Liver (tissue), 8 donors: ENCODE measurements at regions not wholly inside any gene's neighbourhood (a gene's known extent, or its start where the extent isn't known, plus 50 kb on each side); places are given as distances from the start of the nearest gene placed in this dataset.
"Not testable (repeated sequence)": the region's sequence is repeated elsewhere in the genome, so short reads cannot be mapped to it uniquely, and the experiment has no call there.

ENCODE experiments used
- DNase-seq: peaks from one replicate; pipeline ENCODE4 v3.0.0-alpha.2; 2017; ENCODE audit warnings: low spot score
- H3K27ac ChIP-seq, 2 donors: one replicate each; pipeline ENCODE4 v1.7.0; 2013; ENCODE audit warnings: inconsistent platforms in 2 of 2, low read length in 2 of 2, control low read depth in 1 of 2, low read depth in 1 of 2, mild to moderate bottlenecking in 1 of 2
- H3K27me3 ChIP-seq, 4 donors: one replicate each; pipeline versions ENCODE4 v1.6.1 to v1.7.0; 2013; ENCODE audit warnings: low read length in 3 of 4, inconsistent platforms in 1 of 4, mild to moderate bottlenecking in 1 of 4, moderate library complexity in 1 of 4; ENCODE audit not compliant: control insufficient read depth in 4 of 4, insufficient read depth in 4 of 4
- H3K36me3 ChIP-seq, 4 donors: one replicate each; pipeline versions ENCODE4 v1.6.1 to v1.7.0; 2013; ENCODE audit warnings: low read length in 3 of 4, mild to moderate bottlenecking in 3 of 4, low read depth in 1 of 4, moderate library complexity in 1 of 4; ENCODE audit not compliant: control insufficient read depth in 4 of 4, insufficient read depth in 3 of 4
- H3K4me1 ChIP-seq, 4 donors: one replicate each; pipeline versions ENCODE4 v1.6.1 to v1.7.0; 2013; ENCODE audit warnings: low read length in 3 of 4, mild to moderate bottlenecking in 3 of 4, moderate library complexity in 1 of 4; ENCODE audit not compliant: control insufficient read depth in 4 of 4, insufficient read depth in 4 of 4
- H3K4me3 ChIP-seq, 3 donors: one replicate each; pipeline versions ENCODE4 v1.6.1 to v1.7.0; 2013; ENCODE audit warnings: low read length in 3 of 3, control low read depth in 1 of 3, low read depth in 1 of 3, mild to moderate bottlenecking in 1 of 3
- H3K9ac ChIP-seq, 2 donors: one replicate each; pipeline ENCODE4 v1.7.0; 2013; ENCODE audit warnings: low read length in 2 of 2, mild to moderate bottlenecking in 2 of 2, moderate library complexity in 2 of 2, control low read depth in 1 of 2, low read depth in 1 of 2
- H3K9me3 ChIP-seq, 4 donors: one replicate each; pipeline versions ENCODE4 v1.6.1 to v1.7.0; 2013; ENCODE audit warnings: low read length in 3 of 4; ENCODE audit not compliant: control insufficient read depth in 4 of 4
- ATF3 ChIP-seq: IDR thresholded peaks from 2 replicates; pipeline ENCODE4 v1.6.1; 2016; ENCODE audit warnings: antibody characterized with exemption
- CTCF ChIP-seq: fragments of 150-350 bp; IDR thresholded peaks from 2 replicates; pipeline ENCODE4 v1.5.1; 2017; ENCODE audit warnings: improper control_type of control experiment, low read depth, low read length; ENCODE audit not compliant: missing input control
- EGR1 ChIP-seq, 2 donors: IDR thresholded peaks; 2 replicates each; pipeline ENCODE4 v1.6.1; 2016 to 2018; ENCODE audit warnings: antibody characterized with exemption in 2 of 2, low read depth in 2 of 2
- FOXA1 ChIP-seq: IDR thresholded peaks from 2 replicates; pipeline ENCODE4 v1.6.1; 2016; ENCODE audit warnings: antibody characterized with exemption
- FOXA2 ChIP-seq: IDR thresholded peaks from 2 replicates; pipeline ENCODE4 v1.6.1; 2016; ENCODE audit warnings: antibody characterized with exemption
- GABPA ChIP-seq, 2 donors: IDR thresholded peaks in 1 of 2; conservative IDR thresholded peaks in 1 of 2; 2 replicates each; pipeline ENCODE4 v1.6.1; 2016; ENCODE audit warnings: antibody characterized with exemption in 2 of 2, mild to moderate bottlenecking in 1 of 2, moderate library complexity in 1 of 2
- HNF4A ChIP-seq, 2 donors: conservative IDR thresholded peaks; 2 replicates each; pipeline ENCODE4 v1.6.1; 2016; ENCODE audit warnings: antibody characterized with exemption in 2 of 2, mild to moderate bottlenecking in 2 of 2
- HNF4G ChIP-seq: IDR thresholded peaks from 2 replicates; pipeline ENCODE4 v1.6.1; 2016; ENCODE audit warnings: antibody characterized with exemption
- JUND ChIP-seq, 2 donors: IDR thresholded peaks; 2 replicates each; pipeline ENCODE4 v1.6.1; 2016; ENCODE audit warnings: antibody characterized with exemption in 2 of 2
- NR2F2 ChIP-seq: IDR thresholded peaks from 2 replicates; pipeline ENCODE4 v1.6.1; 2016; ENCODE audit warnings: antibody characterized with exemption
- RAD21 ChIP-seq, 2 donors: IDR thresholded peaks; 2 replicates each; pipeline ENCODE4 v1.6.1; 2016; ENCODE audit warnings: antibody characterized with exemption in 2 of 2, mild to moderate bottlenecking in 2 of 2
- REST ChIP-seq: IDR thresholded peaks from 2 replicates; pipeline ENCODE4 v1.6.1; 2016; ENCODE audit warnings: antibody characterized with exemption, mild to moderate bottlenecking
- RXRA ChIP-seq, 2 donors: IDR thresholded peaks; 2 replicates each; pipeline ENCODE4 v1.6.1; 2017 to 2018; ENCODE audit warnings: antibody characterized with exemption in 2 of 2, mild to moderate bottlenecking in 1 of 2
- SP1 ChIP-seq: IDR thresholded peaks from 2 replicates; pipeline ENCODE4 v1.6.1; 2018; ENCODE audit warnings: antibody characterized with exemption, mild to moderate bottlenecking
- TAF1 ChIP-seq: conservative IDR thresholded peaks from 2 replicates; pipeline ENCODE4 v1.6.1; 2016; ENCODE audit warnings: antibody characterized with exemption, mild to moderate bottlenecking
- YY1 ChIP-seq: IDR thresholded peaks from 2 replicates; pipeline ENCODE4 v1.6.1; 2016; ENCODE audit warnings: antibody characterized with exemption, mild to moderate bottlenecking
- WGBS: extraction: QIAGEN DNeasy Blood & Tissue Kit; methylation state at CpG from one replicate; pipeline ENCODE4 v1.1.7; 2013; 5-methylcytosine and 5-hydroxymethylcytosine counted together
- TF ChIP-seq, protein P1 (sequence below): IDR thresholded peaks from 2 replicates; pipeline ENCODE4 v1.6.1; 2016; ENCODE audit warnings: antibody characterized with exemption
- TF ChIP-seq, protein P2 (sequence below): IDR thresholded peaks from 2 replicates; pipeline ENCODE4 v1.6.1; 2016; ENCODE audit warnings: antibody characterized with exemption
- donor health status: healthy.
- donor health status: healthy.
- donor health status: healthy.
- donor health status: healthy.
- donor health status: healthy.

GRCh38 chr2:195434346-195434745, 222.7 kb upstream of the SLC39A10 start:
- no peak overlapping the region for H3K4me3 ChIP-seq
- H3K36me3 ChIP-seq, result no peaks in the 10 kb centered on the region
- H3K27me3 ChIP-seq, result no peaks in the 10 kb centered on the region
- no peak for TF ChIP-seq REST
- TF ChIP-seq EGR1 (IDR thresholded peaks at IDR 0.05; ENCODE audit: low read depth in 2 of 2), result no peak
- no peak for TF ChIP-seq FOXA2
- no peak for TF ChIP-seq CTCF
- no peak for TF ChIP-seq HNF4G
- TF ChIP-seq TAF1, result no peak
- no peak for TF ChIP-seq SP1
- no peak for TF ChIP-seq RXRA (IDR thresholded peaks at IDR 0.05)
- no peak for TF ChIP-seq NR2F2
- TF ChIP-seq JUND (IDR thresholded peaks at IDR 0.05), result no peak
- TF ChIP-seq, protein P1, sequence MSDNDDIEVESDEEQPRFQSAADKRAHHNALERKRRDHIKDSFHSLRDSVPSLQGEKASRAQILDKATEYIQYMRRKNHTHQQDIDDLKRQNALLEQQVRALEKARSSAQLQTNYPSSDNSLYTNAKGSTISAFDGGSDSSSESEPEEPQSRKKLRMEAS, result no peak
- TF ChIP-seq ATF3, result no peak
- TF ChIP-seq RAD21 (IDR thresholded peaks at IDR 0.05), result no peak
- TF ChIP-seq, protein P2, sequence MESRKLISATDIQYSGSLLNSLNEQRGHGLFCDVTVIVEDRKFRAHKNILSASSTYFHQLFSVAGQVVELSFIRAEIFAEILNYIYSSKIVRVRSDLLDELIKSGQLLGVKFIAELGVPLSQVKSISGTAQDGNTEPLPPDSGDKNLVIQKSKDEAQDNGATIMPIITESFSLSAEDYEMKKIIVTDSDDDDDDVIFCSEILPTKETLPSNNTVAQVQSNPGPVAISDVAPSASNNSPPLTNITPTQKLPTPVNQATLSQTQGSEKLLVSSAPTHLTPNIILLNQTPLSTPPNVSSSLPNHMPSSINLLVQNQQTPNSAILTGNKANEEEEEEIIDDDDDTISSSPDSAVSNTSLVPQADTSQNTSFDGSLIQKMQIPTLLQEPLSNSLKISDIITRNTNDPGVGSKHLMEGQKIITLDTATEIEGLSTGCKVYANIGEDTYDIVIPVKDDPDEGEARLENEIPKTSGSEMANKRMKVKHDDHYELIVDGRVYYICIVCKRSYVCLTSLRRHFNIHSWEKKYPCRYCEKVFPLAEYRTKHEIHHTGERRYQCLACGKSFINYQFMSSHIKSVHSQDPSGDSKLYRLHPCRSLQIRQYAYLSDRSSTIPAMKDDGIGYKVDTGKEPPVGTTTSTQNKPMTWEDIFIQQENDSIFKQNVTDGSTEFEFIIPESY, result no peak
- TF ChIP-seq GABPA (IDR thresholded peaks at IDR 0.05 in 1 of 2, conservative IDR thresholded peaks at IDR 0.05 in 1 of 2), result no peak
- no peak for TF ChIP-seq YY1
- TF ChIP-seq HNF4A (conservative IDR thresholded peaks at IDR 0.05), result no peak
- TF ChIP-seq FOXA1, result no peak
- DNase-seq, result no peak
- H3K9ac ChIP-seq, result no peak overlapping the region
- H3K27ac ChIP-seq, result no peak overlapping the region
- H3K9me3 ChIP-seq, result no peaks in the 10 kb centered on the region
- 59% methylated on average over 1 of the region's 1 CpG for WGBS
- no peaks in the 10 kb centered on the region for H3K4me1 ChIP-seq

DNA sequence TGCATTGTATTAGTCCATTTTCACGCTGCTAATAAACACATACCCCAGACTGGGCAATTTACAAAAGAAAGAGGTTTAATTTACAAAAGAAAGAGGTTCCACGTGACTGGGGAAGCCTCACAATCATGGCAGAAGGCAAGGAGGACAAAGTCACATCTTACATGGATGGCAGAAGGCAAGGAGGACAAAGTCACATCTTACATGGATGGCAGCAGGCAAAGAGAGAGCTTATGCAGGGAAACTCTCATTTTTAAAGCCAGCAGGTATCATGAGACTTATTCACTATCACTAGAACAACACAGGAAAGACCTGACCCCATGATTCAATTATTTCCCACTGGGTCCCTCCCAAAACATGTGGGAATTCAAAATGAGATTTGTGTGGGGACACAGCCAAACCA, 223.3 kb upstream of the SLC39A10 start:
- not testable (repeated sequence) for H3K9me3 ChIP-seq, H3K4me3 ChIP-seq, DNase-seq, H3K36me3 ChIP-seq, H3K9ac ChIP-seq, H3K27ac ChIP-seq, H3K27me3 ChIP-seq, H3K4me1 ChIP-seq
- WGBS, result 51% methylated on average over 2 of the region's 2 CpGs
